ENCODE measurements at regions not wholly inside any gene's neighbourhood (a gene's known extent, or its start where the extent isn't known, plus 50 kb on each side); places are given as distances from the start of the nearest gene placed in this dataset.
"Not testable (repeated sequence)": the region's sequence is repeated elsewhere in the genome, so short reads cannot be mapped to it uniquely, and the experiment has no call there.

- intact Hi-C loops (cut with micrococcal nuclease): loop anchor here (5.0 kb wide), 1 partner anchor 239 kb away; no protein-coding TSS in a partner anchor
- POLR2A ChIA-PET: no interaction called here
- Mint-ChIP-seq H3K36me3 (no peaks in the 10 kb centered on the region), H3K9me3 (no peaks in the 10 kb centered on the region), H3K27ac (no peak overlapping the region), H3K4me1 (ENCODE audit: low read depth) (peaks cover 16% of the 10 kb centered on the region), H3K27me3 (no peaks in the 10 kb centered on the region), H3K4me3 (no peak overlapping the region)
- no peak for DNase-seq
- CTCF ChIA-PET: interaction anchor here (1.6 to 6.1 kb wide), 2 partner anchors 240 to 469 kb away, joined by 5 to 78 read pairs; no protein-coding TSS in a partner anchor
Observed at GRCh38 chr6:134642819-134643218, 307.1 kb downstream of the ALDH8A1 start.

- Mint-ChIP-seq H3K36me3 (no peaks in the 10 kb centered on the region), H3K27me3 (no peaks in the 10 kb centered on the region), H3K4me3 (no peak overlapping the region), H3K4me1 (ENCODE audit: low read depth) (peaks cover 21% of the 10 kb centered on the region), H3K9me3 (no peaks in the 10 kb centered on the region), H3K27ac (no peak overlapping the region)
- ChIA-PET CTCF (interaction anchor here (0.8 to 6.1 kb wide), 10 partner anchors 10 to 493 kb away, joined by 3 to 78 read pairs (median 12); no protein-coding TSS in a partner anchor), POLR2A (no interaction called here)
- DNase-seq: no peak
- intact Hi-C loops (cut with micrococcal nuclease): loop anchor here (5.0 kb wide), 1 partner anchor 240 kb away; no protein-coding TSS in a partner anchor
Observed at GRCh38 chr6:134642279-134642678, 307.6 kb downstream of the ALDH8A1 start.

GRCh38 chr6:134640975-134641429 is 308.9 kb downstream of the ALDH8A1 start:
- Mint-ChIP-seq H3K27me3 (no peaks in the 10 kb centered on the region), H3K9me3 (no peaks in the 10 kb centered on the region), H3K4me1 (ENCODE audit: low read depth) (peaks cover 32% of the 10 kb centered on the region), H3K4me3 (no peak overlapping the region), H3K27ac (no peak overlapping the region), H3K36me3 (no peaks in the 10 kb centered on the region)
- DNase-seq: peak; percentile 85
- CTCF ChIA-PET: interaction anchor here (0.6 to 6.1 kb wide), 46 partner anchors 10 to 518 kb away, joined by 3 to 78 read pairs (median 5); no protein-coding TSS in a partner anchor
- intact Hi-C loops (cut with micrococcal nuclease): loop anchor here (1.0 to 5.0 kb wide), 8 partner anchors 182 to 485 kb away; no protein-coding TSS in a partner anchor
- POLR2A ChIA-PET: interaction anchor here (1.5 kb wide), 1 partner anchor 467 kb away, joined by 7 read pairs; no protein-coding TSS in a partner anchor

GRCh38 chr6:134640229-134640628 is 309.7 kb downstream of the ALDH8A1 start:
- Mint-ChIP-seq H3K27me3 (no peaks in the 10 kb centered on the region), H3K4me3 (no peak overlapping the region), H3K4me1 (ENCODE audit: low read depth) (peaks cover 36% of the 10 kb centered on the region), H3K9me3 (no peaks in the 10 kb centered on the region), H3K36me3 (no peaks in the 10 kb centered on the region), H3K27ac (no peak overlapping the region)
- intact Hi-C loops (cut with micrococcal nuclease): loop anchor here (2.0 to 5.0 kb wide), 3 partner anchors 242 to 351 kb away; no protein-coding TSS in a partner anchor
- ChIA-PET CTCF (interaction anchor here (0.6 to 6.1 kb wide), 43 partner anchors 9 to 517 kb away, joined by 3 to 78 read pairs (median 5); no protein-coding TSS in a partner anchor), POLR2A (interaction anchor here (1.5 kb wide), 1 partner anchor 466 kb away, joined by 7 read pairs; no protein-coding TSS in a partner anchor)
- DNase-seq: no peak

GRCh38 chr6:134637847-134638437 is 312.0 kb downstream of the ALDH8A1 start:
- Mint-ChIP-seq H3K27ac (no peak overlapping the region), H3K9me3 (no peaks in the 10 kb centered on the region), H3K4me1 (ENCODE audit: low read depth) (peaks cover 48% of the 10 kb centered on the region), H3K27me3 (no peaks in the 10 kb centered on the region), H3K4me3 (no peak overlapping the region), H3K36me3 (no peaks in the 10 kb centered on the region)
- intact Hi-C loops (cut with micrococcal nuclease): loop anchor here (10.0 kb wide), 1 partner anchor 263 kb away; no protein-coding TSS in a partner anchor
- DNase-seq: no peak
- ChIA-PET POLR2A (interaction anchor here (1.0 kb wide), 1 partner anchor 462 kb away, joined by 3 read pairs; no protein-coding TSS in a partner anchor), CTCF (interaction anchor here (0.8 to 6.1 kb wide), 8 partner anchors 10 to 464 kb away, joined by 3 to 78 read pairs (median 3); no protein-coding TSS in a partner anchor)

- Mint-ChIP-seq H3K36me3 (no peaks in the 10 kb centered on the region), H3K4me1 (ENCODE audit: low read depth) (peaks cover 52% of the 10 kb centered on the region), H3K27ac (no peak overlapping the region), H3K9me3 (no peaks in the 10 kb centered on the region), H3K4me3 (no peak overlapping the region), H3K27me3 (no peaks in the 10 kb centered on the region)
- DNase-seq: no peak
- intact Hi-C loops (cut with micrococcal nuclease): loop anchor here (10.0 kb wide), 1 partner anchor 262 kb away; no protein-coding TSS in a partner anchor
- ChIA-PET CTCF (interaction anchor here (0.8 to 6.1 kb wide), 4 partner anchors 9 to 463 kb away, joined by 3 to 78 read pairs (median 10); no protein-coding TSS in a partner anchor), POLR2A (no interaction called here)
Observed at GRCh38 chr6:134637282-134637681, 312.6 kb downstream of the ALDH8A1 start.

- Mint-ChIP-seq H3K27me3 (no peaks in the 10 kb centered on the region), H3K4me3 (no peak overlapping the region), H3K4me1 (ENCODE audit: low read depth) (peaks cover 53% of the 10 kb centered on the region), H3K9me3 (no peaks in the 10 kb centered on the region), H3K27ac (peak overlapping the region; percentile 2), H3K36me3 (no peaks in the 10 kb centered on the region)
- peak; percentile 65 for DNase-seq
- ChIA-PET POLR2A (no interaction called here), CTCF (interaction anchor here (0.8 to 3.0 kb wide), 4 partner anchors 8 to 480 kb away, joined by 3 to 16 read pairs (median 6); no protein-coding TSS in a partner anchor)
- intact Hi-C loops (cut with micrococcal nuclease): loop anchor here (1.0 to 10.0 kb wide), 2 partner anchors 261 to 462 kb away; no protein-coding TSS in a partner anchor
Observed at GRCh38 chr6:134636186-134636799, 313.6 kb downstream of the ALDH8A1 start.

GRCh38 chr6:134634966-134635365 is 314.9 kb downstream of the ALDH8A1 start:
- Mint-ChIP-seq H3K4me3 (no peak overlapping the region), H3K27me3 (no peaks in the 10 kb centered on the region), H3K9me3 (no peaks in the 10 kb centered on the region), H3K4me1 (ENCODE audit: low read depth) (peaks cover 46% of the 10 kb centered on the region), H3K27ac (no peak overlapping the region), H3K36me3 (no peaks in the 10 kb centered on the region)
- DNase-seq: no peak
- CTCF ChIA-PET: interaction anchor here (0.6 to 2.2 kb wide), 6 partner anchors 197 to 478 kb away, joined by 3 to 8 read pairs (median 3); no protein-coding TSS in a partner anchor
- POLR2A ChIA-PET: no interaction called here
- intact Hi-C loops (cut with micrococcal nuclease): loop anchor here (10.0 kb wide), 1 partner anchor 260 kb away; no protein-coding TSS in a partner anchor

- H3K27ac Mint-ChIP-seq: no peak overlapping the region
- DNase-seq: no peak
- intact Hi-C loops (cut with micrococcal nuclease): loop anchor here (10.0 kb wide), 1 partner anchor 260 kb away; no protein-coding TSS in a partner anchor
- no peaks in the 10 kb centered on the region for H3K27me3 Mint-ChIP-seq
- H3K9me3 Mint-ChIP-seq: no peaks in the 10 kb centered on the region
- ChIA-PET CTCF (interaction anchor here (1.1 to 2.0 kb wide), 5 partner anchors 197 to 461 kb away, joined by 3 to 6 read pairs (median 4); no protein-coding TSS in a partner anchor), POLR2A (no interaction called here)
- H3K36me3 Mint-ChIP-seq: no peaks in the 10 kb centered on the region
- H3K4me1 Mint-ChIP-seq (ENCODE audit: low read depth): peaks cover 46% of the 10 kb centered on the region
- no peak overlapping the region for H3K4me3 Mint-ChIP-seq
Observed at GRCh38 chr6:134634466-134634865, 315.4 kb downstream of the ALDH8A1 start.

GRCh38 chr6:134632982-134633940 is 315.3 kb upstream of the SGK1 start:
- peaks cover 44% of the 10 kb centered on the region for H3K4me1 Mint-ChIP-seq (ENCODE audit: low read depth)
- H3K9me3 Mint-ChIP-seq, H3K27me3 Mint-ChIP-seq, POLR2A ChIA-PET, H3K36me3 Mint-ChIP-seq: not testable (repeated sequence)
- DNase-seq: peak; percentile 67
- CTCF ChIA-PET: interaction anchor here (0.7 to 1.7 kb wide), 4 partner anchors 9 to 455 kb away, joined by 3 to 6 read pairs (median 4); no protein-coding TSS in a partner anchor
- H3K27ac Mint-ChIP-seq: peak overlapping the region; percentile 31
- intact Hi-C loops (cut with micrococcal nuclease): loop anchor here (10.0 kb wide), 1 partner anchor 258 kb away; no protein-coding TSS in a partner anchor
- peak overlapping the region; percentile 67 for H3K4me3 Mint-ChIP-seq

GRCh38 chr6:134632024-134632423 is 314.1 kb upstream of the SGK1 start:
- POLR2A ChIA-PET: no interaction called here
- H3K27ac Mint-ChIP-seq: no peak overlapping the region
- H3K27me3 Mint-ChIP-seq: no peaks in the 10 kb centered on the region
- intact Hi-C loops (cut with micrococcal nuclease): loop anchor here (10.0 kb wide), 1 partner anchor 257 kb away; no protein-coding TSS in a partner anchor
- peaks cover 32% of the 10 kb centered on the region for H3K4me1 Mint-ChIP-seq (ENCODE audit: low read depth)
- no peaks in the 10 kb centered on the region for H3K9me3 Mint-ChIP-seq
- no peak overlapping the region for H3K4me3 Mint-ChIP-seq
- H3K36me3 Mint-ChIP-seq: no peaks in the 10 kb centered on the region
- CTCF ChIA-PET: interaction anchor here (1.0 to 1.5 kb wide), 2 partner anchors 9 to 10 kb away, joined by 3 to 5 read pairs; no protein-coding TSS in a partner anchor
- no peak for DNase-seq
